Ovary (tissue), 3 donors: ENCODE measurements at regions not wholly inside any gene's neighbourhood (a gene's known extent, or its start where the extent isn't known, plus 50 kb on each side); places are given as distances from the start of the nearest gene placed in this dataset.

Experiments used
- EP300 ChIP-seq: sonication (generic); formaldehyde crosslinking; IDR thresholded peaks from one replicate; pipeline ENCODE4 v1.6.1; 2017; ENCODE audit warnings: antibody characterized with exemption
- POLR2A ChIP-seq: fragments of 450-650 bp; IDR thresholded peaks from one replicate; pipeline ENCODE4 v1.6.1; 2017; ENCODE audit warnings: antibody characterized with exemption, mild to moderate bottlenecking, moderate library complexity
- TF ChIP-seq, protein P1 (sequence below), 3 donors: fragments of 450-650 bp in 2 of 3; fragments of 200-600 bp in 1 of 3; IDR thresholded peaks; one replicate each; pipeline versions ENCODE4 v1.5.1 to v1.8.0; 2016 to 2022; ENCODE audit warnings: antibody characterized with exemption in 3 of 3, mild to moderate bottlenecking in 1 of 3
- donor health status: DM: no; HTN: no; CAD: no.

DNA sequence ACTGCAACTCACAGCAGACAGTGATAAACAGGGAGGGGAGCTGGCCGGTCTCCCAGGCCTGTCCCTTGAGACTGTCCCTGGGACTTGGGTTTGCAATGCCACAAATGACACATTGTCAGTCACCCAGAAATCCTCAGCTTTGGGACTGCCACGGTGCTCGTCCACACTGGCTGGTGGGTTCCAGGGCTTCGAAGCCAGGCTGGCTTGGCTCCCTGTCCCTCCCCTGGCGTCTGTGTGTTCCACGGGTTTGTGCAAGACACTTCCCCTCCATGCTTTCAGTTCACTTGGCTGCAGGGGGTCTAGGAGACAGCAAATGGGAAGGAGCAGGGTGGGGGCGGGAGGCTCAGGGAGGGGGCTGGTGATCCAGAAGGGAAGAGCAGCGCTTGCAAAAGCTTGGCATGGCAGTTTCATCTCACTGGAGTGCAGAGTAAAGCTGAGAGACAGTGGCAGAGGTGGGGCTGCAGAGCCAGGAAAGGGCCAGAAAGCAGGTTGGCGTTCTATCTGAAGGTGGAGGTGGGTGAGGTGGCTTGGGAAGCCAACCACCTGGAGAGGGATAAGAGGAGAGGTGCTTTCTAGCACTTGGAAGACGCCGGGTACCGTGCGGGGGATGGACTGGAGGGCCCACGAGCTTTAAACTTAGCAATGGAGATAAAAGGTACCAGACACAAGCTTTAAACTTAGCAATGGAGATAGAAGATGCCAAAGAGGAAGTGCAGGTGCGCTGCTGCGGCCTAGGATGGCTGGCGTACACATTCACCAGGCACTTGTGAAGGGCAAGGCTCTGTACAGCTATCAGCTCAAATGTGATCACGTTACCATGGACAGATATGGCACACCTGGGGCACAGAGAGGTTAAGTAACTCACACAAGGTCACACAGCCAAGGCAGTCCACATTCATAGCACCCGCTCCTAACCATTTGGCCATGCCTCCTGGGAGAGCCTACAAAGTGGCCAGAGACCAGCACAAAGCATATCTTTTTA lies 86.4 kb upstream of the SHISAL1 start:
- TF ChIP-seq, protein P1, sequence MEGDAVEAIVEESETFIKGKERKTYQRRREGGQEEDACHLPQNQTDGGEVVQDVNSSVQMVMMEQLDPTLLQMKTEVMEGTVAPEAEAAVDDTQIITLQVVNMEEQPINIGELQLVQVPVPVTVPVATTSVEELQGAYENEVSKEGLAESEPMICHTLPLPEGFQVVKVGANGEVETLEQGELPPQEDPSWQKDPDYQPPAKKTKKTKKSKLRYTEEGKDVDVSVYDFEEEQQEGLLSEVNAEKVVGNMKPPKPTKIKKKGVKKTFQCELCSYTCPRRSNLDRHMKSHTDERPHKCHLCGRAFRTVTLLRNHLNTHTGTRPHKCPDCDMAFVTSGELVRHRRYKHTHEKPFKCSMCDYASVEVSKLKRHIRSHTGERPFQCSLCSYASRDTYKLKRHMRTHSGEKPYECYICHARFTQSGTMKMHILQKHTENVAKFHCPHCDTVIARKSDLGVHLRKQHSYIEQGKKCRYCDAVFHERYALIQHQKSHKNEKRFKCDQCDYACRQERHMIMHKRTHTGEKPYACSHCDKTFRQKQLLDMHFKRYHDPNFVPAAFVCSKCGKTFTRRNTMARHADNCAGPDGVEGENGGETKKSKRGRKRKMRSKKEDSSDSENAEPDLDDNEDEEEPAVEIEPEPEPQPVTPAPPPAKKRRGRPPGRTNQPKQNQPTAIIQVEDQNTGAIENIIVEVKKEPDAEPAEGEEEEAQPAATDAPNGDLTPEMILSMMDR (IDR thresholded peaks at IDR 0.05): no peak
- no peak for TF ChIP-seq POLR2A
- no peak for TF ChIP-seq EP300
